ENCODE measurements at regions not wholly inside any gene's neighbourhood (a gene's known extent, or its start where the extent isn't known, plus 50 kb on each side); places are given as distances from the start of the nearest gene placed in this dataset.
"Not testable (repeated sequence)": the region's sequence is repeated elsewhere in the genome, so short reads cannot be mapped to it uniquely, and the experiment has no call there.

DNA sequence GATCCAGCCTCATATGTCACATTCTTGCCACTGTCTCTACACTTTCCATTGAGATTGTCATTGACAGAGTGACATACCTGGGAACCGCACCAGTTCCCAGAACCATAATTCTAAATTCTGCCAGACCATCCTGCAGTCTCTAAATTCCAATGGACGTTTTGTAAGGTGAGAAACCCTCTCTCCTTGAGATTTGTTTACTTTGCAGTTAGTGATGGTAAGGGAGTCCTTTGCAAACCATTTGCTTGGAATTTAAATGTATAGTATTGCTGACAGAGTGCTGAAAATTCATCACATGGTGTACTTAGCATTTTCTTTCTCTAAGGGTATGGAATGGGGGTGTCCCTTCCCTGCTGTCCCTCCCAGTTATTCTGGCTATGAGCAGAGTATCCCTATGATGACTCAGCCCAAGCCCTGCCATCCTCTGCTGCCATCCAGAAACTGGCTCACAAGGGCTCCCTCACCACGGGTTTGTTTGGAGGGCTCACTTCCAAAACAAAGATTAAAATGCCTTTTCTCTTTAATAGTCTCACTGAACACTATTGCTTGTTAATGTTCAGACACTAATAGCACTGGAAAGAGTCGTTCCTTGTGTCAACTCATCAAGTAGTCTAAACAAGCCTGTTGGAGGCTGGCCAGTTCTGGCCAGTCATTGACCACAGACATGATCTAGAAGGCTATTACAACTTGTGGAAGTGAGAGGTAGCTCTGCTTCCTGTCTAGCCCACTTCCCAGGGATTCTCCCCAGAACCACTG is 129.0 kb upstream of the HMGA2 start:
- intact Hi-C loops (cut with DNase I) = no loop called here
- ATAC-seq (no peak), DNase-seq (ENCODE audit: low spot score) (peak; percentile 63)

- ATAC-seq (no peak), DNase-seq (ENCODE audit: low spot score) (no peak)
- intact Hi-C loops (cut with DNase I) = no loop called here
Measured at GRCh38 chr12:65696227-65696626, 128.1 kb upstream of the HMGA2 start.

- ATAC-seq (peak; percentile 62), DNase-seq (ENCODE audit: low spot score) (no peak)
- intact Hi-C loops (cut with DNase I) = no loop called here
Measured at GRCh38 chr12:65699251-65699650, 125.0 kb upstream of the HMGA2 start.

GRCh38 chr12:65703176-65703575 is 121.1 kb upstream of the HMGA2 start:
- DNase-seq (ENCODE audit: low spot score) = no peak
- intact Hi-C loops (cut with DNase I) = no loop called here
- ATAC-seq = no peak

DNA sequence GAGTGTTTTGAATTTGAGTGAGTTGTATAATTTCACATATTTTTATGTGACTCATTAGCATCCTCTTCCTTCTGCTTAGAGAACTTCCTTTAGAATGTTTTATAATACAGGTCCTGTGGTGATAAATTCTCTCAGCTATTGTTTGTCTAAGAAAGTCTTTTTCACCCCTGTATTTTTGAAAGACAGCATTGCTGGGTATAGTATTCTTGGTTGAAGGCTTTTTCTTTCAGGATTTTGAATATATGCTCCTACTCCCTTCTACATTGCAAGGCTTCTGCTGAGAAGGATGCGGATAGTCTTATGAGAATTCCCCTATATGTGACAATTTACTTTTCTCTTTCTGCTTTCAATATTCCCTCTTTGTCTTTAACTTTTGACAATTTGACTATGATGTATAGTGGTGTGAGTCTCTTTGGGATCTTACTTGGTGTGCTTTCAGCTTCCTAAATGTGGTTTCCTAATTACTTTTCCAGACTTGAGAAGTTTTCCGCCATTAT is 118.9 kb upstream of the HMGA2 start:
- DNase-seq (ENCODE audit: low spot score) (no peak), ATAC-seq (no peak)
- intact Hi-C loops (cut with DNase I) = no loop called here

DNA sequence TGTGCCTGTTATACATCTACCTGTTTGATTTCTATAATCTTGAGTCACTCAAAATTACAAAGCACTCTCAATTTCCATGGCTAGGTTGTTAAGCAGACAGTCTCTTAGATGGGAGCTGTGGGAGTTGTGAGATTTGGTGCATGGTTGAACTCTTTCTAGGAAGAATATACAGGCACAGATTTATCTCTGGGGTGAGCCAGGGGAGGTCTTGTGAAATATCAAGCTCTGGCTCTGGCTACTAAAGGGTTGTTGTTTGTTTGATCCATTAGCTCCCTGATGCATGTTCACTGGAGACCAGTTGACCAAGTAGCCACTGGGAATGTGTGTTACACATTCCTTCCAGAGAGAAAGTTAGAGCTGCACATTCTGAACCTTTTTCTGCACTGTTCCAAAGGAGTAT is 117.2 kb upstream of the HMGA2 start:
- no peak for ATAC-seq
- no peak for DNase-seq (ENCODE audit: low spot score)
- intact Hi-C loops (cut with DNase I) = no loop called here

DNA sequence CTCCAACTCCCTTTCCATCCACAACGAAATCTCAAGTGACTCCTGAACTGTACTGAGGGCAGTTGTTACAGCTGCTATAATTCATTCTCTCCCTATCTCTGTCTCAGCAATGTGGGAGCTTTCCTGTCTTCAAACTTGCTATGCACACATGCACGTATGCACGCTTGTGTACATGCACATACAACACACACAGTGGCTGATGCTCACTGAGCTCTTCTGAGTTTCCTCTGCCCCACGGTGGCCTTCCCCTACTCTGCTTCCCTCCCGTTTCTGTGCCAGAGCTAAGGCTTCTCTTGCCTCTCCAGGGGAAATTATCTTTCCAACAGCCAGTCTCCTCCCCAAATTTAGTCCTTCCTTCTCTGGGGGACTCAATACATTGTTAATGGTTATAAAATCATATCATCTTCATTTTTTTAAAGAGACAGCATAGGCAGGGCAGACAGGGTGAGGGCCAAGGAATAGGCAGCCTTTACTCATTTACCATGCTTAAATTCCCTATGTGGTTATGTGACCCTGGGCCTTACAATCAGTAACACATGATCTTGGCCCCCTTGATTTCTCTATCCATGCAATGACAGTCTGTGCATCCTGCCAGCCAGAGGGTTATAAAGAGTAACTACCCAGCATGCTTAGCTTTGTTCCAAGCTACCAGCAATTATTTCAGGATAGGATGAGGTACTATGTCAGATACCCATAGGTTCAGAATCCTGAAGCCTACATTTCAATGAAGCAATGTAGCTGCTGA is 111.9 kb upstream of the HMGA2 start:
- no peak for ATAC-seq
- intact Hi-C loops (cut with DNase I) = no loop called here

GRCh38 chr12:65715961-65716360 is 108.3 kb upstream of the HMGA2 start:
- DNase-seq (ENCODE audit: low spot score) (no peak), ATAC-seq (no peak)
- intact Hi-C loops (cut with DNase I) = no loop called here

More for the DNA sequence above, 111.9 kb upstream of the HMGA2 start:
- no peak for DNase-seq (ENCODE audit: low spot score)

DNA sequence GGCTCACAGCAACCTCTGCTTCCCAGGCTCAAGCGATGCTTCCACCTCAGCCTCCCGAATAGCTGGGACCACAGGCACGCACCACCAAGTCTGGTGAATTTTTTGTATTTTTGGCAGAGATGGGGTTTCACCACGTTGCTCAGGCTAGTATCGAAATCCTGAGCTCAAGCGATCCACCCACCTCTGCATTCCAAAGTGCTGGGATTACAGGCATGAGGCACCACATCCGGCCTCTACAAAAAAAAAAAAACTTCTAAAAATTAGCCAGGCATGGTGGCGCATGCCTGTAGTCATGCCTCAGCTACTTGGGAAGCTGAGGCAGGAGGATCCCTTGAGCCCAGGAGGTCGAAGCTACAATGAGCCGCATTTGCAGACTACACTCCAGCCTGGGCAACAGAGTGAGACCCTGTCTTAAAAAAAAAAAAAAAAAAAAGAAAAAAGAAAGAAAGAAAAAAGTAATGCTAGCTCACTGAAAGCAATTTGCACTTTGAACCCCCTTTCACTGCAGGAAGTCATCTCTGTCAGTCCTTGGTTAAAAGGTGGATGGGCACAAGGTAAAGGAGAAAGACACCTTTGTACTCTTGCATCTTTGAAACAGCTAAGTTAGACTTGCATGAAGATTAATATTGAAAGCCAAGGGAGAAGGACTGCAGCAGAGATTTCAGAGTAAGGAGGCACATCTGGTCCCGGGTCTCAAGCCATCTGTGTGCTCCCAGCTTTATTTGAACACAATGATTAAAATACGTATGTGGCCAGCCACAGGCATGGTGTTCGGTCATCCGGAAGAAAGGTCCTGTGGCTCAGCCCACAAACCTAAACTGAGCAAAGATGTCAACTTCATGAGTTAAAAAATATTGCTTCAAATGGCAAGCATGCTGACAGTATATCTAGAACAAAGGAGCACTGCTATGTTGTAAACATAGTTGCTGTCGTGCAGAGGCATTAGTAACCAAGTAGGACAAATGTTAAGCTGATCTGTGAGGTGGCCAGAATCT is 103.8 kb upstream of the HMGA2 start:
- DNase-seq (ENCODE audit: low spot score) (no peak), ATAC-seq (no peak)
- intact Hi-C loops (cut with DNase I) = no loop called here

- DNase-seq (ENCODE audit: low spot score) = no peak
- ATAC-seq = no peak
- intact Hi-C loops (cut with DNase I) = no loop called here
Measured at GRCh38 chr12:65721541-65722190, 102.6 kb upstream of the HMGA2 start.

GRCh38 chr12:65725376-65725775 is 98.9 kb upstream of the HMGA2 start:
- ATAC-seq (no peak), DNase-seq (ENCODE audit: low spot score) (no peak)
- intact Hi-C loops (cut with DNase I) = no loop called here

GRCh38 chr12:65728455-65728847 is 95.8 kb upstream of the HMGA2 start:
- no peak for ATAC-seq
- no peak for DNase-seq (ENCODE audit: low spot score)
- intact Hi-C loops (cut with DNase I) = no loop called here

GRCh38 chr12:65728848-65729793 is 95.2 kb upstream of the HMGA2 start:
- ATAC-seq (no peak), DNase-seq (ENCODE audit: low spot score) (no peak)
- intact Hi-C loops (cut with DNase I) = no loop called here

DNA sequence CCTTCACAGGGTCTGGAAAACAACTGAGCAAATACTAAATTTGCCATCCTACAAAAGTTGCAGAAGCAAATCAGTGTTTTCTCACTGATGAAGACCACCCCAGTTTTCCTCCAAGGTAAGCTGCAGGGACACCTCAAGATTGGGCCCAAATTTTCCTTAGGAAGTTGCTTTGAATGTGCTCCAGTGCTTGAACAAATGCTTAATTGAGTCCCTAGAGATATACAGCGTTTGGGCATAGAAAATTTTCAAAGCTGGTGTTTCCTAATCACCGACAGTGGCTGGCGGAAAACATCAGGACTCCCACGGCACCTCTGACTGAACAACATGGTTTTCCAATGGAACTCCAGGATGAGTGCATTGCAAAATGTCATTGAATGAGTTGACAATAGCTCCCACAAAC is 92.5 kb upstream of the HMGA2 start:
- DNase-seq (ENCODE audit: low spot score) (no peak), ATAC-seq (no peak)
- intact Hi-C loops (cut with DNase I) = no loop called here

DNA sequence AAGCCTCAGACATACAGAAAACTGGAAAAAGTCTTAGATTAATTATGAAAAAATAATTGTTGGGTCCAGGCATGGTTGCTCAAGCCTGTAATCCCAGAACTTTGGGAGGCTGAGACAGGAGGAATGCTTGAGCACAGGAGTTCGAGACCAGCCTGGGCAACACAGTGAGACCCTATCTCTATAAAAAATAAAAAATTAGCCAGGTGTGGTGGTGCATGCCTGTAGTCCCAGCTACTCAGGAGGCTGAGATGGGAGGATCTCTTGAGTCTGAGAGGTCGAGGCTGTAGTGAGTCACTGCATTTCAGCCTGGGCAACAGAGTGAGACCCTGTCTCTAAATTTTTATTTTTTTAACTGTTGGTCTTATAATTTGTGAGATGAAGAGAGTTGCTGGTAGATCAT is 90.6 kb upstream of the HMGA2 start:
- intact Hi-C loops (cut with DNase I); ATAC-seq; DNase-seq (ENCODE audit: low spot score): not testable (repeated sequence)

- no peak for ATAC-seq
- intact Hi-C loops (cut with DNase I) = no loop called here
- DNase-seq (ENCODE audit: low spot score) = no peak
Measured at GRCh38 chr12:65734226-65734625, 90.1 kb upstream of the HMGA2 start.

GRCh38 chr12:65739606-65740005 is 84.7 kb upstream of the HMGA2 start:
- ATAC-seq = no peak
- intact Hi-C loops (cut with DNase I) = no loop called here
- DNase-seq (ENCODE audit: low spot score) = no peak

DNA sequence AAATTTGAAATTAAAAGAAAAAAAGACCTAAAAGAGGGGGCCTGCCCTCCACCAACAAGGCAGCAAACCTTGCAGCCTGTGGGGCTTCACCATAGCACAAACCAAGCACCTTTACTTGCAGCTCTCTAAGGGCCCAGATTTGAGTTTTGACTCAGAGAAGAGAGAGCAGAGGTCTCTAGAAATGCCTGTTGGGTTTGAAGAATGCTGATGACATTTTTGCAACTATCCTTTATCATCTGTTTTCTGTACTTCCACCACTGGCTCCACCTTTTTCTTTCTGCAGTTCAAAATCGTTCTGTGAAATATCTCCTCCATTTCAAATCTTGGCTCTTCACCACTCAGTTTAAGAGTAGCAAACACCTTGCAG is 83.8 kb upstream of the HMGA2 start:
- intact Hi-C loops (cut with DNase I) = no loop called here
- DNase-seq (ENCODE audit: low spot score) = no peak
- ATAC-seq = no peak

Data from sciatic nerve (tissue), 2 donors.